Esophagus (tissue), 2 donors: ENCODE measurements at regions not wholly inside any gene's neighbourhood (a gene's known extent, or its start where the extent isn't known, plus 50 kb on each side); places are given as distances from the start of the nearest gene placed in this dataset.
"Not testable (repeated sequence)": the region's sequence is repeated elsewhere in the genome, so short reads cannot be mapped to it uniquely, and the experiment has no call there.

ENCODE experiments used
- H3K27ac ChIP-seq, 2 donors: one replicate each; pipeline ENCODE4 v1.5.1; 2013; ENCODE audit warnings: low read depth in 2 of 2, mild to moderate bottlenecking in 2 of 2, inconsistent platforms in 1 of 2, low read length in 1 of 2, moderate library complexity in 1 of 2
- H3K27me3 ChIP-seq, 2 donors: one replicate each; pipeline ENCODE4 v1.6.1; 2013; ENCODE audit warnings: low read length in 2 of 2, control low read depth in 1 of 2, mild to moderate bottlenecking in 1 of 2; ENCODE audit not compliant: insufficient read depth in 2 of 2, control insufficient read depth in 1 of 2
- H3K36me3 ChIP-seq, 2 donors: one replicate each; pipeline ENCODE4 v1.6.1; 2013; ENCODE audit warnings: low read length in 1 of 2; ENCODE audit not compliant: control insufficient read depth in 2 of 2, insufficient read depth in 2 of 2
- H3K4me1 ChIP-seq, 2 donors: one replicate each; pipeline ENCODE4 v1.6.1; 2013; ENCODE audit warnings: low read length in 1 of 2; ENCODE audit not compliant: control insufficient read depth in 2 of 2, insufficient read depth in 2 of 2
- H3K4me3 ChIP-seq, 2 donors: one replicate each; pipeline ENCODE4 v1.5.1; 2013; ENCODE audit warnings: low read length in 2 of 2, mild to moderate bottlenecking in 2 of 2, low read depth in 1 of 2, moderate library complexity in 1 of 2
- H3K9me3 ChIP-seq, 2 donors: one replicate each; pipeline ENCODE4 v1.6.1; 2013; ENCODE audit warnings: mild to moderate bottlenecking in 2 of 2, low read depth in 1 of 2, low read length in 1 of 2, moderate library complexity in 1 of 2; ENCODE audit not compliant: control insufficient read depth in 2 of 2, insufficient read depth in 1 of 2
- WGBS, 2 donors: extraction: QIAGEN DNeasy Blood & Tissue Kit; methylation state at CpG; one replicate each; pipeline ENCODE4 v1.1.7; 2013; 5-methylcytosine and 5-hydroxymethylcytosine counted together
- donor health status: healthy with polysubstance abuse.
- donor health status: Bipolar disorder and iron deficiency.

DNA sequence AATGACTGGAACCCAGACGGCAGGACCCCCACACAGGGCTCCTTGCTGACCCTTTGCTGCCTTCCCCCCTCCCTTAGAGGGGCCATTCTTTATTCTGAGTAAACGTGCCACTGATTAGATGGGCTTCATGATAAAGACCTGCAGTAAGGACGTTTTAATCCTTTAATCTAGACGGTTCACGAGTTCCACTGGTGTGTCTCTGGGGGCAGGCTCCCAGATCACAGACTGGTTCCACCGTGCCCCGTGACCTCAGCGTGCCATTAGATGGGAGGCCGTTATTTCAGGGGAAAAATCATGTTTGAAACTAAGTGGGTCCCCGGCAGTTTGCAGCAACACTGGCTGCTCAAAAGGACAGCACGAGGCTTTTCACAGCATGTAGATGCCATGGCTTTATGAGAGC lies 246.9 kb upstream of the PLGLB2 start:
- not testable (repeated sequence) for H3K36me3 ChIP-seq, H3K4me3 ChIP-seq, H3K27me3 ChIP-seq, H3K4me1 ChIP-seq, H3K27ac ChIP-seq, H3K9me3 ChIP-seq
- WGBS, 2 donors, result 75 to 78% methylated on average over 10 of the region's 11 CpGs

DNA sequence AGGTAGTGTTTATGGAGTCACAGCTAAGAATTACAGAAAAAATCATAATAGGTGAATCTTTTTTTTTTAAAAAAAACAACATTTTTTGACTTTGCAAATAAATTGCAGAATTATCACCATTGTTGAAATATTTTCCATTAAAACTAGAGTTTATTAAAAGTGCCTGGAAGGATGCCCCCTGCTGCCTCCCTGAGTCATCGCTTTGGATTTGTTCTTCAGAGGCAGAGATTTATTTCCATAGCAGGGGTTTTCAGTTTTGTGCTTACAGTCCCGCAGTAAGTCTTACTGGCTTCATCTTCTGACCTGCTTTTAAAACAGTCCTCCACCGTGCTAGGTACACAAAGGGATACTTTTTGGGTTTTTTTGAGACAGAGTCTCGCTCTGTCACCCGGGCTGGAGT lies 244.9 kb upstream of the PLGLB2 start:
- not testable (repeated sequence) for H3K27me3 ChIP-seq, H3K4me3 ChIP-seq, H3K27ac ChIP-seq, H3K9me3 ChIP-seq, H3K36me3 ChIP-seq, H3K4me1 ChIP-seq
- WGBS, 2 donors, result 86 to 92% methylated on average over 2 to 4 of the region's 5 CpGs

GRCh38 chr2:87505239-87505638 lies 242.6 kb upstream of the PLGLB2 start:
- not testable (repeated sequence) for H3K9me3 ChIP-seq
- no CpG with 5 or more reads among the region's 3 CpGs for WGBS, 2 donors

GRCh38 chr2:87505909-87506308 lies 242.0 kb upstream of the PLGLB2 start:
- H3K4me1 ChIP-seq, H3K27ac ChIP-seq, H3K27me3 ChIP-seq, H3K4me3 ChIP-seq, H3K36me3 ChIP-seq, H3K9me3 ChIP-seq: not testable (repeated sequence)
- no CpG with 5 or more reads among the region's 3 CpGs for WGBS, 2 donors

More at GRCh38 chr2:87505239-87505638, 242.6 kb upstream of the PLGLB2 start:
- not testable (repeated sequence) for H3K4me1 ChIP-seq, H3K4me3 ChIP-seq, H3K27me3 ChIP-seq, H3K27ac ChIP-seq, H3K36me3 ChIP-seq

DNA sequence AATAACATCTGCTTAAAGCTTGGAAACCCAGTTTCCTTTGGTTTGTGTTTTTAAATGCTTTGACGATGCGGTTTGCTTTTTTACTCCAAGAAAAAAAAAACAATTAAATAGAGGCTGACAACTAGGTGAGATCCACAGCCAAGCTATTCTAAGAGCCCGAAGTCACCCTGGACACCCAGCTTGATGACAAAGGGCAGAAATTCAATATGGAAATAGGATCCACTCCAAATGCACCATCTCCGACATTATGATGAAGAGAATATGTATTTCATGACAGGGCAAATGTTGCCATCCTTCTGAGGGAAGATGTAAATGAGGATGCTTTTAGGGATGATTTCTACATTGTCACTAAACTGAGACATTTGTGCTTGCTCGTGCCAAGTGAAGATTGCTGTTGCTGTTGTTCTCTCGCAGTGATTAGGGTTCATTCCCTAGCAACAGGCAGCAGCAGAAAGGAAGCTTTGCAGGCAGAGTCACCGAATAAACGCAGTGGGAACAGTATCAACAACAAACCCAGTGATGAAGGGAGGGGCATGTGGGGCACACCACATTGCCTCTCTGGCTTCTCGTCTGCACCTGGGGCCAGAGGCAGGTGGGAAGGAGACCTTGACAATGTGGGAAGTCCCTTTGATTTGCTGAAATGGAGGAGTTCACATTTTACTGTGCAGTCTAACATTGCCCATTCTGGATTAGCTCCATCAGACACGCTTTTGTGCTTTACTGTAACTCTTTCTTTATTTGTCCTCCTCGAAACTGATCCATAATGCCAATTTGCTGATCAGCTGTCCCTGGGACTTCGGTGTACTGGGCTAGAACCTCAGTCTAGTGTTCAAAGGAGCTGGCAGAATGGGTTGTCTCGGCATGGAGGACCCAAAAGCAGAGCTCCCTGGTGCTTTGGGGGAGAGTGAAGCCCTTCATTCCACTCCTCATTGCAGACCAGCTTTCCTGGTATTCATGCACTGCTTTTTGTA lies 240.2 kb upstream of the PLGLB2 start:
- H3K4me3 ChIP-seq, H3K36me3 ChIP-seq, H3K27ac ChIP-seq, H3K9me3 ChIP-seq, H3K27me3 ChIP-seq, H3K4me1 ChIP-seq: not testable (repeated sequence)
- 54 to 60% methylated on average over 6 to 9 of the region's 13 CpGs for WGBS, 2 donors

GRCh38 chr2:87511195-87511778 lies 236.6 kb upstream of the PLGLB2 start:
- not testable (repeated sequence) for H3K27me3 ChIP-seq, H3K9me3 ChIP-seq, H3K4me1 ChIP-seq, H3K36me3 ChIP-seq, H3K4me3 ChIP-seq, H3K27ac ChIP-seq
- WGBS, 2 donors, result 65 to 70% methylated on average over 3 of the region's 8 CpGs

GRCh38 chr2:87512864-87513530 lies 234.9 kb upstream of the PLGLB2 start:
- H3K36me3 ChIP-seq, H3K9me3 ChIP-seq: not testable (repeated sequence)
- 34 to 85% methylated on average over 3 of the region's 6 CpGs for WGBS, 2 donors

GRCh38 chr2:87514034-87514433 lies 233.9 kb upstream of the PLGLB2 start:
- H3K4me3 ChIP-seq, H3K4me1 ChIP-seq, H3K9me3 ChIP-seq, H3K27me3 ChIP-seq, H3K36me3 ChIP-seq, H3K27ac ChIP-seq: not testable (repeated sequence)
- WGBS, 2 donors, result 73 to 75% methylated on average over 2 of the region's 5 CpGs

More at GRCh38 chr2:87512864-87513530, 234.9 kb upstream of the PLGLB2 start:
- H3K27me3 ChIP-seq, H3K27ac ChIP-seq, H3K4me1 ChIP-seq, H3K4me3 ChIP-seq: not testable (repeated sequence)

GRCh38 chr2:87514515-87514914 lies 233.4 kb upstream of the PLGLB2 start:
- no CpG with 5 or more reads among the region's 7 CpGs for WGBS, 2 donors
- H3K4me1 ChIP-seq, H3K27me3 ChIP-seq, H3K4me3 ChIP-seq, H3K9me3 ChIP-seq, H3K27ac ChIP-seq, H3K36me3 ChIP-seq: not testable (repeated sequence)
